ENCODE measurements at regions not wholly inside any gene's neighbourhood (a gene's known extent, or its start where the extent isn't known, plus 50 kb on each side); places are given as distances from the start of the nearest gene placed in this dataset.

DNA sequence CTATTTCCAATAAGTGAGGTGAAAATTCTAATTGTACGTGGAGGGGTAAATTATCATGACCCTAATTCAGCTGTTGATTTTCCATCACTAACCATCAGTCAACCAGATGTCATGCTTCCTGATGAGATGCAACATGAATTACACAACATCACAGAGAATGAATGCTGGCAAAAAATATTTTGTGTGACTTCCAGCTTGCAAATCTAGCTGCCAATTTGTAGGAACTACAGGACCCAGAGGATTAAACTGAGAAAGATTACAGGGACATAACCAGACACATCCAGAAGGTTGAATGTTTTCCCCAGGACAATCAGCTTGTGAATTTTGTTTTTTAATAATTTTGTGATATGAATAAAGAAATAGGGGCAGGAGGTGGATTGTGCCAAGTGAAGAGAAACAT lies 349.0 kb upstream of the ATP10A start:
- no peak for DNase-seq
- intact Hi-C loops (cut with micrococcal nuclease): no loop called here
- no peak for ATAC-seq
- CTCF ChIA-PET: no interaction called here
- TF ChIP-seq, protein P1, sequence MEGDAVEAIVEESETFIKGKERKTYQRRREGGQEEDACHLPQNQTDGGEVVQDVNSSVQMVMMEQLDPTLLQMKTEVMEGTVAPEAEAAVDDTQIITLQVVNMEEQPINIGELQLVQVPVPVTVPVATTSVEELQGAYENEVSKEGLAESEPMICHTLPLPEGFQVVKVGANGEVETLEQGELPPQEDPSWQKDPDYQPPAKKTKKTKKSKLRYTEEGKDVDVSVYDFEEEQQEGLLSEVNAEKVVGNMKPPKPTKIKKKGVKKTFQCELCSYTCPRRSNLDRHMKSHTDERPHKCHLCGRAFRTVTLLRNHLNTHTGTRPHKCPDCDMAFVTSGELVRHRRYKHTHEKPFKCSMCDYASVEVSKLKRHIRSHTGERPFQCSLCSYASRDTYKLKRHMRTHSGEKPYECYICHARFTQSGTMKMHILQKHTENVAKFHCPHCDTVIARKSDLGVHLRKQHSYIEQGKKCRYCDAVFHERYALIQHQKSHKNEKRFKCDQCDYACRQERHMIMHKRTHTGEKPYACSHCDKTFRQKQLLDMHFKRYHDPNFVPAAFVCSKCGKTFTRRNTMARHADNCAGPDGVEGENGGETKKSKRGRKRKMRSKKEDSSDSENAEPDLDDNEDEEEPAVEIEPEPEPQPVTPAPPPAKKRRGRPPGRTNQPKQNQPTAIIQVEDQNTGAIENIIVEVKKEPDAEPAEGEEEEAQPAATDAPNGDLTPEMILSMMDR (IDR thresholded peaks at IDR 0.05): no peak
- H3K27me3 Mint-ChIP-seq: no peaks in the 10 kb centered on the region
- POLR2A ChIA-PET: no interaction called here
- no peak overlapping the region for H3K27ac Mint-ChIP-seq
- H3K4me1 Mint-ChIP-seq (ENCODE audit: low read depth): no peaks in the 10 kb centered on the region
- no peak overlapping the region for H3K4me3 Mint-ChIP-seq
- H3K9me3 Mint-ChIP-seq: no peaks in the 10 kb centered on the region
- H3K36me3 Mint-ChIP-seq (ENCODE audit: low read depth): no peaks in the 10 kb centered on the region

DNA sequence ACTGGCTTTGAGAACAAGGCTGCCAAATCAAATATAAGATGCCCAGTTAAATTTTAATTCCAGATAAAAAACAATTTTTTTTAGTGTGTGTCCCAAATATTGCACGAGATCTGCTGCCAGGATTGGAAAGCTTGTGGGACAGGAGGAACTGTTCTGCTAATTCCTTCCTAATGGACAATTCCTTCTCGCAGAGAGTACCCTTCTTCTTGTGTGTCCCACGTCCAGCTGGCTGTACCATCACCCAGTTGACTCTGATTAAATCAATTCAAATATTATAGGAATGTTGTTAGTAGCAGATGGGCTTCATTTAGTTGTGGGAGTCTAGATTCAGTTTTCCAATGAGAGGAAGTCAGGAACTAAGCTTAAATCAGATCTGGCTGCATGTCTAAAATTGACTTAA lies 347.9 kb upstream of the ATP10A start:
- no peaks in the 10 kb centered on the region for H3K4me1 Mint-ChIP-seq (ENCODE audit: low read depth)
- H3K27me3 Mint-ChIP-seq: no peaks in the 10 kb centered on the region
- H3K36me3 Mint-ChIP-seq (ENCODE audit: low read depth): no peaks in the 10 kb centered on the region
- POLR2A ChIA-PET: no interaction called here
- intact Hi-C loops (cut with micrococcal nuclease): no loop called here
- ATAC-seq (no peak), DNase-seq (no peak)
- CTCF ChIA-PET: no interaction called here
- no peaks in the 10 kb centered on the region for H3K9me3 Mint-ChIP-seq
- no peak overlapping the region for H3K27ac Mint-ChIP-seq
- H3K4me3 Mint-ChIP-seq: no peak overlapping the region
- TF ChIP-seq, protein P1 (IDR thresholded peaks at IDR 0.05): no peak

- no peak for ATAC-seq
- H3K27me3 Mint-ChIP-seq: no peaks in the 10 kb centered on the region
- H3K4me3 Mint-ChIP-seq: no peak overlapping the region
- no peak for DNase-seq
- TF ChIP-seq, protein P1 (IDR thresholded peaks at IDR 0.05): no peak
- H3K9me3 Mint-ChIP-seq: peaks cover 2% of the 10 kb centered on the region
- intact Hi-C loops (cut with micrococcal nuclease): no loop called here
- no peaks in the 10 kb centered on the region for H3K4me1 Mint-ChIP-seq (ENCODE audit: low read depth)
- ChIA-PET POLR2A (no interaction called here), CTCF (no interaction called here)
- H3K36me3 Mint-ChIP-seq (ENCODE audit: low read depth): no peaks in the 10 kb centered on the region
- no peak overlapping the region for H3K27ac Mint-ChIP-seq
Measured at GRCh38 chr15:26201177-26201858, 338.2 kb upstream of the ATP10A start.

DNA sequence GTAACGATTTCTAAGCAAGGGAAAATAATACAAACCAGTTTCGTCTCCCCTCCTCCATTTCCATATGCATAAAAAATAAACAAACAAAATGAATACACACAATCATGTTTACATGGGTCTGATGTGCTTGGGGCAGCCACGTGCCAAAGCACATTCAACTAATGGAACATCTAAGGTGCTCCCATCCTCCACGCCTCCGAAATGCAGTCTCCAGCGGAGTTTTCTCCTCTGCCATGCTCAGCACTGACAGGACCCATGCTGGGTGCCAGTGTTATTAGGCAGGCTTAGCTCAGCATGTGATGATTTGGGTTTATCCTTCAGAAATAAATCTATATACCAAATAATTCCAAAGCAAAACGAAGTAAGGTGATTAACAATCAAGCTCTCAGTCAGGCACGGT lies 337.3 kb upstream of the ATP10A start:
- Mint-ChIP-seq H3K9me3 (peaks cover 2% of the 10 kb centered on the region), H3K4me1 (ENCODE audit: low read depth) (no peaks in the 10 kb centered on the region), H3K36me3 (ENCODE audit: low read depth) (no peaks in the 10 kb centered on the region), H3K27ac (no peak overlapping the region), H3K27me3 (no peaks in the 10 kb centered on the region), H3K4me3 (no peak overlapping the region)
- DNase-seq: no peak
- ChIA-PET CTCF (no interaction called here), POLR2A (no interaction called here)
- no peak for ATAC-seq
- TF ChIP-seq, protein P1 (IDR thresholded peaks at IDR 0.05): no peak
- intact Hi-C loops (cut with micrococcal nuclease): no loop called here

DNA sequence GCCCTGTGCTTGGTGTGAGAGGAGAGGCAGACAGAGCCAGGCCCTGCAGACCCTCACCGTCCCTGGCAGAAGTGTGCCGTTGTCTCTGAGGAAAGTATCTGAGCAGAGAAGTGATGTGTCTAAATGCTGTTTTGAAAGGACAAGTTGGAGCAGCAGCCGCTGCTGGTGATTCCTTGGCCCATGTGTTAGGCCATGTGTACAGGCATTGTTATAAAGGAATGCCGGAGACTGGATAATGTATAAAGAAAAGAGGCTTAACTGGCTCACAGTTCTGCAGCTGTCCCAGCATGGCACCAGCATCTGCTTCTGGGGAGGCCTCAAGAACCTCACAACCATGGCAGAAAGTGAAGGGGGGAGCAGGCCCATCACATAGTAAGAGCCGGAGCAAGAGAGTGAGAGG lies 334.6 kb upstream of the ATP10A start:
- no peaks in the 10 kb centered on the region for H3K27me3 Mint-ChIP-seq
- H3K4me3 Mint-ChIP-seq: no peak overlapping the region
- CTCF ChIA-PET: no interaction called here
- H3K27ac Mint-ChIP-seq: no peak overlapping the region
- H3K4me1 Mint-ChIP-seq (ENCODE audit: low read depth): no peaks in the 10 kb centered on the region
- DNase-seq (no peak), ATAC-seq (no peak)
- no peaks in the 10 kb centered on the region for H3K36me3 Mint-ChIP-seq (ENCODE audit: low read depth)
- no peaks in the 10 kb centered on the region for H3K9me3 Mint-ChIP-seq
- POLR2A ChIA-PET: no interaction called here
- intact Hi-C loops (cut with micrococcal nuclease): no loop called here
- TF ChIP-seq, protein P1 (IDR thresholded peaks at IDR 0.05): no peak
